Mesenchymal stem cell (in vitro differentiated cells and primary cell): ENCODE measurements at regions not wholly inside any gene's neighbourhood (a gene's known extent, or its start where the extent isn't known, plus 50 kb on each side); places are given as distances from the start of the nearest gene placed in this dataset.
A peak's percentile ranks its signal among the peaks of the same experiment; 100 is the strongest.

Experiments
- DNase-seq: peaks from one replicate; pipeline ENCODE4 v3.0.0-alpha.2; 2013
- H2AFZ ChIP-seq: one replicate; pipeline ENCODE4 v1.6.1; 2013; ENCODE audit warnings: low read depth, mild to moderate bottlenecking, control low read depth, inconsistent platforms, low read length, moderate library complexity
- H2AK5ac ChIP-seq: 2 replicates; pipeline ENCODE4 v1.6.1; 2013; ENCODE audit warnings: low read length, moderate library complexity, mild to moderate bottlenecking, inconsistent platforms; ENCODE audit not compliant: severe bottlenecking
- H2BK120ac ChIP-seq: one replicate; pipeline ENCODE4 v1.6.1; 2013; ENCODE audit warnings: low read depth, mild to moderate bottlenecking, inconsistent platforms, low read length, moderate library complexity
- H2BK12ac ChIP-seq, 2 experiments: one replicate each; pipeline ENCODE4 v1.6.1; 2013; ENCODE audit warnings: inconsistent platforms in 2 of 2, low read length in 2 of 2, mild to moderate bottlenecking in 2 of 2, moderate library complexity in 2 of 2, control low read depth in 1 of 2
- H2BK15ac ChIP-seq: one replicate; pipeline ENCODE4 v1.6.1; 2013; ENCODE audit warnings: mild to moderate bottlenecking, low read depth, inconsistent platforms; ENCODE audit not compliant: poor library complexity, severe bottlenecking
- H2BK5ac ChIP-seq: 2 replicates; pipeline ENCODE4 v1.6.1; 2013; ENCODE audit warnings: low read depth, mild to moderate bottlenecking, low read length, control low read depth, inconsistent platforms; ENCODE audit not compliant: poor library complexity, severe bottlenecking
- H3K14ac ChIP-seq, 2 experiments: one replicate each; pipeline ENCODE4 v1.6.1; 2013; ENCODE audit warnings: inconsistent platforms in 2 of 2, low read length in 2 of 2, control low read depth in 1 of 2, mild to moderate bottlenecking in 1 of 2, moderate library complexity in 1 of 2
- H3K18ac ChIP-seq, 2 experiments: one replicate each; pipeline ENCODE4 v1.6.1; 2013; ENCODE audit warnings: inconsistent platforms in 2 of 2, low read length in 2 of 2, control low read depth in 1 of 2, low read depth in 1 of 2, mild to moderate bottlenecking in 1 of 2
- H3K23ac ChIP-seq, 2 experiments: one replicate each; pipeline ENCODE4 v1.6.1; 2013; ENCODE audit warnings: inconsistent platforms in 2 of 2, low read length in 2 of 2, mild to moderate bottlenecking in 2 of 2, moderate library complexity in 2 of 2, control low read depth in 1 of 2
- H3K27ac ChIP-seq: 2 replicates; pipeline ENCODE4 v1.5.1; 2013; ENCODE audit warnings: mild to moderate bottlenecking, moderate library complexity, low read length, control low read depth, inconsistent platforms; ENCODE audit not compliant: poor library complexity, severe bottlenecking
- H3K27me3 ChIP-seq, 2 experiments: 2 replicates each; pipeline versions ENCODE4 v1.6.1 to v1.7.0; 2013; ENCODE audit warnings: low read length in 2 of 2, mild to moderate bottlenecking in 2 of 2, moderate library complexity in 2 of 2, control low read depth in 1 of 2, inconsistent platforms in 1 of 2; ENCODE audit not compliant: control insufficient read depth in 1 of 2, insufficient read depth in 1 of 2
- H3K36me3 ChIP-seq, 2 experiments: 2 replicates each; pipeline versions ENCODE4 v1.6.1 to v1.7.0; 2013; ENCODE audit warnings: low read length in 2 of 2, control low read depth in 1 of 2, inconsistent platforms in 1 of 2, low read depth in 1 of 2, mild to moderate bottlenecking in 1 of 2; ENCODE audit not compliant: insufficient read depth in 2 of 2, control insufficient read depth in 1 of 2
- H3K4ac ChIP-seq, 2 experiments: one replicate each; pipeline ENCODE4 v1.6.1; 2013; ENCODE audit warnings: inconsistent platforms in 2 of 2, low read length in 2 of 2, mild to moderate bottlenecking in 2 of 2, moderate library complexity in 2 of 2, control low read depth in 1 of 2, low read depth in 1 of 2
- H3K4me1 ChIP-seq: 2 replicates; pipeline ENCODE4 v1.6.1; 2013; ENCODE audit warnings: low read depth, low read length, control low read depth; ENCODE audit not compliant: control insufficient read depth, insufficient read depth
- H3K4me2 ChIP-seq: 2 replicates; pipeline ENCODE4 v1.6.1; 2013; ENCODE audit warnings: low read length, mild to moderate bottlenecking, inconsistent platforms; ENCODE audit not compliant: poor library complexity, severe bottlenecking
- H3K4me3 ChIP-seq, 2 experiments: 2 replicates each; pipeline versions ENCODE4 v1.5.1 to v1.7.0; 2013; ENCODE audit warnings: low read length in 2 of 2, mild to moderate bottlenecking in 2 of 2, control low read depth in 1 of 2, low read depth in 1 of 2; ENCODE audit not compliant: insufficient read depth in 1 of 2
- H3K79me1 ChIP-seq: replicated peaks from 2 replicates; pipeline ENCODE4 v1.6.1; 2013; ENCODE audit warnings: mild to moderate bottlenecking, control low read depth, low read length, inconsistent platforms; ENCODE audit not compliant: poor library complexity, severe bottlenecking
- H3K9ac ChIP-seq: 2 replicates; pipeline ENCODE4 v1.7.0; 2013; ENCODE audit warnings: mild to moderate bottlenecking, low read length, moderate library complexity
- H3K9me3 ChIP-seq: 2 replicates; pipeline ENCODE4 v1.7.0; 2013; ENCODE audit warnings: mild to moderate bottlenecking, low read length; ENCODE audit not compliant: control insufficient read depth
- H4K8ac ChIP-seq: one replicate; pipeline ENCODE4 v1.6.1; 2013; ENCODE audit warnings: inconsistent platforms, mild to moderate bottlenecking, low read length, moderate library complexity
- H4K91ac ChIP-seq: one replicate; pipeline ENCODE4 v1.6.1; 2013; ENCODE audit warnings: mild to moderate bottlenecking, low read length, inconsistent platforms
- WGBS: methylation state at CpG from one replicate; pipeline ENCODE4 v1.1.7; 2013; ENCODE audit warnings: mixed read lengths; 5-methylcytosine and 5-hydroxymethylcytosine counted together

DNA sequence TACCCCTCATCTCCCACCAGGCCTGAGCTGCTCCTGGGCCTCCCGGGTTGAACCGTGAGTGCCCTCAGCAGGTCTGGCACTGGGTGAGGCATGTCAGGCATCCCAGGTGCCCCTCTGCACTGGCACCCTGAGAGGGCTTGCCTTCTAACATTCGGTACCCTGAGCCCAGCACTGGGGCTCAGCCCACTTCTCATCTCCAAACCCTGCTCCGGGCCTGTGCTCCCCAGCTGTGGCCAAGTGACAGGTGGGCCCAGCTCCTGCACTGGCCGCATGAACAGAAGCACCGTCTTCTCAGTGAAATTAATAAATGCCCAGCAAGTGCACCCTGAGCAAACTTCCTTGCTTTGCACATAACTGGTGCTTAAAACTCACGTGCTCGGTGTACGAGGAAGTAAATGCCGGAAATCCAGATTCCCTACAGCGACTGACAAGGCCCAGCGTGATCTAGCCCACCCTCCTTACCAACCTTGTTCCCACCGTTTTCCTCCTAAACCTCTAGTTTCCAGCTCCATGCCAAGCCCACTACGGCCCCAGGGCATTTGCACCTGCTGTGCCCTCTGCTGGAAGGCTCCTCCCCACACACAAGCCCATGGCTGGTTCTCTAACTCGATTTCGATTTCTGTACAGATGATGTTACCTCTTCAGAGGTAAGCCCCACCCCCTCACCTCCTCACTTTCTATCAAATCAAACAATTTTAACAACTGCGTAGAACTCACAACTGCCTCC, 115.2 kb upstream of the NCOR2 start:
- Histone ChIP-seq H2AFZ (no peak overlapping the region), H3K18ac (peak overlapping the region; percentile 87 to 97), H3K27me3 (no peaks in the 10 kb centered on the region), H3K36me3 (no peaks in the 10 kb centered on the region), H2BK15ac (peak overlapping the region; percentile 56), H4K91ac (peak overlapping the region; percentile 99), H3K14ac (no peak overlapping the region), H3K79me1 (no peaks in the 10 kb centered on the region), H3K4me1 (peaks cover 60% of the 10 kb centered on the region), H2AK5ac (peak overlapping the region; percentile 77), H3K9ac (peak overlapping the region; percentile 10), H3K4me2 (no peak overlapping the region), H2BK5ac (peak overlapping the region; percentile 54), H2BK12ac (peak overlapping the region; percentile 95 to 98), H3K9me3 (no peaks in the 10 kb centered on the region), H3K23ac (no peak overlapping the region), H3K27ac (peak overlapping the region; percentile 87), H3K4ac (peak overlapping the region; percentile 83 to 97), H2BK120ac (peak overlapping the region; percentile 90), H4K8ac (peak overlapping the region; percentile 88), H3K4me3 (no peak overlapping the region)
- no peak for DNase-seq
- 91% methylated on average over 17 of the region's 17 CpGs for WGBS

DNA sequence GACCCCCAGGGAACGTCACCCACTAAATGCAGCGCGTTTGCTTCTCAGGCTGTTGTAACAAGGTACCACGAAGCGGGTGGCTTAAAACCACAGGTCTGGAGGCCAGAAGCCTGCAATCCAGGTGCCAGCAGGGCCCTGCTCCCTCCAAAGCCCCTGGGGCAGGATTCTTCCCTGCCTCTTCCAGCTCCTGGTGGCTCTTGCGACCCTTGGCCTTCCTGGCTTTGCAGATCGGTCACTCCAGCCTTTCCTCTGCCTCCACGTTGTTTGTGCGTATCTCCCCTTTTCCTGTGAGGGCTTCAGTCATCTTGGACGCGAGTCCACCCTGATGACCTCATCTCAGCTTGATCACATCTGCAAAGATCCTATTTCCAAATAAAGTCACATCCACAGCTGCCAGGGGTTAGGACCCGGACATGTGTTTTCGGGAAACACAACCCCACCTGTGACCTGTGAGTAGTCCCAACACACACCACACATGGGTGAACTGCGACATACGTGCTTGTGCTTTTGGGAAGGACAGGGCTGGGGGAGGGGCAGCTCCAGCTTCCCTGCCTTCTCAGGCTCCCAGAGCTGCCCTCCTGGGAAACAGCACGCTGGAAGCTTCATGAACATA, 114.5 kb upstream of the NCOR2 start:
- peak; percentile 88 for DNase-seq
- H3K18ac ChIP-seq, result peak overlapping the region; percentile 87 to 97
- H3K4me2 ChIP-seq, result peak overlapping the region; percentile 29
- H2BK15ac ChIP-seq, result peak overlapping the region; percentile 90
- peak overlapping the region; percentile 95 to 98 for H2BK12ac ChIP-seq
- peaks cover 63% of the 10 kb centered on the region for H3K4me1 ChIP-seq
- no peaks in the 10 kb centered on the region for H3K36me3 ChIP-seq
- no peaks in the 10 kb centered on the region for H3K79me1 ChIP-seq
- H3K23ac ChIP-seq, result no peak overlapping the region
- peak overlapping the region; percentile 90 for H2BK120ac ChIP-seq
- peak overlapping the region; percentile 96 for H4K8ac ChIP-seq
- peak overlapping the region; percentile 99 for H4K91ac ChIP-seq
- H2AK5ac ChIP-seq, result peak overlapping the region; percentile 77
- H3K9ac ChIP-seq, result peak overlapping the region; percentile 64
- H3K27me3 ChIP-seq, result no peaks in the 10 kb centered on the region
- peak overlapping the region in 1 of 2 experiments; percentile 3 for H3K4me3 ChIP-seq
- H3K4ac ChIP-seq, result peak overlapping the region; percentile 83 to 97
- H3K27ac ChIP-seq, result peak overlapping the region; percentile 87
- H3K14ac ChIP-seq, result peak overlapping the region in 1 of 2 experiments; percentile 35
- H3K9me3 ChIP-seq, result no peaks in the 10 kb centered on the region
- no peak overlapping the region for H2AFZ ChIP-seq
- WGBS, result 11% methylated on average over 16 of the region's 16 CpGs
- H2BK5ac ChIP-seq, result peak overlapping the region; percentile 90

GRCh38 chr12:124680863-124681778, 113.7 kb upstream of the NCOR2 start:
- peaks cover 68% of the 10 kb centered on the region for H3K4me1 ChIP-seq
- H3K23ac ChIP-seq, result no peak overlapping the region
- H3K14ac ChIP-seq, result peak overlapping the region in 1 of 2 experiments; percentile 35
- H3K18ac ChIP-seq, result peak overlapping the region; percentile 87 to 97
- peak overlapping the region in 1 of 2 experiments; percentile 3 for H3K4me3 ChIP-seq
- no peaks in the 10 kb centered on the region for H3K9me3 ChIP-seq
- no peaks in the 10 kb centered on the region for H3K79me1 ChIP-seq
- peak; percentile 99 for DNase-seq
- H3K27ac ChIP-seq, result peak overlapping the region; percentile 87
- H4K91ac ChIP-seq, result peak overlapping the region; percentile 99
- H4K8ac ChIP-seq, result peak overlapping the region; percentile 96
- peak overlapping the region; percentile 97 to 98 for H2BK12ac ChIP-seq
- no peak overlapping the region for H2AFZ ChIP-seq
- peak overlapping the region; percentile 77 for H2AK5ac ChIP-seq
- H3K27me3 ChIP-seq, result no peaks in the 10 kb centered on the region
- peak overlapping the region; percentile 83 to 97 for H3K4ac ChIP-seq
- 34% methylated on average over 20 of the region's 21 CpGs for WGBS
- H2BK5ac ChIP-seq, result peak overlapping the region; percentile 90
- H2BK15ac ChIP-seq, result peak overlapping the region; percentile 90
- H3K4me2 ChIP-seq, result peak overlapping the region; percentile 29
- H2BK120ac ChIP-seq, result peak overlapping the region; percentile 90
- no peaks in the 10 kb centered on the region for H3K36me3 ChIP-seq
- peak overlapping the region; percentile 64 for H3K9ac ChIP-seq
